ENCODE measurements at regions not wholly inside any gene's neighbourhood (a gene's known extent, or its start where the extent isn't known, plus 50 kb on each side); places are given as distances from the start of the nearest gene placed in this dataset.

- TF ChIP-seq POLR2A (IDR thresholded peaks at IDR 0.05) (no peak), CTCF (IDR thresholded peaks at IDR 0.05) (no peak)
These were observed 106.6 kb downstream of the DKK1 start for GRCh38 chr10:52420656-52421055.
